CD4-positive, alpha-beta T cell treated with Interleukin-1 beta for 1 hour (primary cell): ENCODE measurements at regions not wholly inside any gene's neighbourhood (a gene's known extent, or its start where the extent isn't known, plus 50 kb on each side); places are given as distances from the start of the nearest gene placed in this dataset.

Experiments
- DNase-seq, 2 donors: peaks; one replicate each; pipeline ENCODE4 v3.0.0-alpha.2; 2020 to 2022

DNA sequence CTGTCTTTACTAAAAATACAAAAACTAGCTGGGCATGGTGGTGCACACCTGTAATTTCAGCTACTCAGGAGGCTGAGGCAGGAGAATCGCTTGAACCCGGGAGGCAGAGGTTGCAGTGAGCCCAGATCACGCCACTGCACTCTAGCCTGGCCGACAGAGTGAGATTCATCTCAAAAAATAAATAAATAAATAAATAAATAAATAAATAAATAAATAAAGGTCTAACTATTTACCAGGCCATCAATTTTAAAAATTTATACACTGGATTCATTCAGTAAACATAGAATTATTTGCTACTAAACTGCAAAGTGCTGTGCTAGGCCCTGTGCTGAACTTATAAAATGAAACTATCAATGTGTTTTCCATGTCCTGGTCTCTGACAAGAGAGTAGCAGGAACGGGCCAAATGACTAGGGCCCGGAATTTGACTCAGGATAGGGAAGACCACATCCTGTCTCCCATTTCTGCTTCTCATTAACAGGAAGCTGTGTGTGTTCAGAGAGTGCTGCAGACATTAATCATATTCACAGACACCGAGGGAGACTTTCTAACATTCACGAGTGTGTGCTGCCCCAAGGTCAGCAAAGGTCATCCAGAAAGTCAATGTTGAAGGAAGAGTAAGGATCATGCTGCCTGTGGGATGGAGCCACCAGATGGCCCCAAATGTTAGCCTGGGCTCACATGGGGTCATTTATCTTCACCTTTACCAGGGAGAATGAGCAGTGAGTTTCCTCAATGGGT, 95.8 kb downstream of the SPP2 start:
- no peak for DNase-seq

DNA sequence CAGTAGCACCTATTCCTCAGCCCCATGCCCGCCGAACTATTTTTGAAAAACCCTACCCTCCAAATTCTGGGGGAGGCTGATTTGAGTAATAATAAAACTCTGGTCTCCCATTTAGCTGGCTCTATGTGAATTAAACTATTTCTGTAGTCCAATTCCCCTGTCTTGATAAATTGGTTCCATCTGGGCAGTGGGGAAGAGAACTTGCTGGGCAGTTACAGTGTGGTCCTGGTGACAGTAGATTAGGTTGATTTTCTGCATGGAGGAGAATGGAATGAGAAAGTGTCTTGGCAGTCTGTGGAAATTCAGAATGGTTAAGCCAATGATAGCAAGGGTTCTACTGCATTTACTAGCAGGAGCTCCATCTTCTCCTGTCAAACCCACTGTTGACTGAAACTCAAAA, 95.0 kb downstream of the SPP2 start:
- no peak for DNase-seq

DNA sequence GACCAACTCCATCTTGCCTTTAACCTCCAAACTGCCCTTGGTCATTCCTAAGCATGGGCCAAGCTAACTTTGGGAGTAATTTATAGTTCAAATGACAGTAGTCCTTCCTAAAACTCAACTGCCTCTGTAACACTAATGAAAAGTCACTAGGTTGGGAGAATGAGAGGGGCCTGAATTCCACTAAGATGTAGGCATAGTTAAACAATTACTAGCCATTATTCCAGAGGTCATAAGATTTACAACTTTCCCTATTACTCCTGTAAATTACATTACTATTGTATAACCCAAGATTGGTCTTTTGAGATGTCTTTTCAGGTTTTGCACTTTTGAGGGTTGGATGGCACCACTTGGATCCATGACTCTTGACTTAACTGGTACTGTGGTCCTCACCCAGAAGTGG, 94.6 kb downstream of the SPP2 start:
- no peak for DNase-seq

DNA sequence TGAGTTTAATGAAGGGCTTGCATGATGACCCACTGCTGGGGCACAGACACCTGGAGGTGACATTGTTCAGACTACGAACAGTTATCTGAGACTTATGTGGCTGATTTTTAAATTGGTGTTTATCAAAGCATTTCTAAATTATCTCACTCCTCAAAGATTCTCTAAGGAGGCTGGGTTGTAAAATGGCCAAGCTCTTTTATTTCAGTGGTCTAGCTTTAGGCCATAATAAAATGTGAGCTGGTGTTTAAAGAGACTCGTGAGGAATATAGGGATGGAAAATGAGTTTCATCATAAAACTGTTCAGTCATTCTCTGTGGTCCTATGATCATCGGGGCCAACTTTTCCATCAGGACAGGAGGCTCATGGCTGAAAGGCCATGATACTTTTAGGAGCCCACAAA, 93.4 kb downstream of the SPP2 start:
- DNase-seq: no peak

DNA sequence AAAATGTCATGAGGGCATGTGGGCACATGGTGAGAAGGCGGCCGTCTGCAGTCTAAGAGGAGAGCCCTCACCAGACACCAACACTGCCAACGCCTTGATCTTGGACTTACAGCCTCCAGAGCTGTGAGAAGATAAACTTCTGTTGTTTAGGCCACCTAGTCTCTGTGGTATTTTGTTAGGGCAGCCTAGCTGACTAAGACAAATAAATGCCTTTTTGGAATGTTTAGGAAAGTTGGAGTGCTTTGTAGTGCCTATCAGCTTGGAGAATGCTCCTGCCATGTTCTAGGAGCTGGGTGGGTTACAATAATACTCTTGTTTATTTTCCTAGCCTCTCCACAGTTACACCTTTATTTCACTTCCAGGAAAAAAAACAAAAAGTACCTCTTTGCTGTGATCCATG, 92.0 kb downstream of the SPP2 start:
- no peak for DNase-seq

DNA sequence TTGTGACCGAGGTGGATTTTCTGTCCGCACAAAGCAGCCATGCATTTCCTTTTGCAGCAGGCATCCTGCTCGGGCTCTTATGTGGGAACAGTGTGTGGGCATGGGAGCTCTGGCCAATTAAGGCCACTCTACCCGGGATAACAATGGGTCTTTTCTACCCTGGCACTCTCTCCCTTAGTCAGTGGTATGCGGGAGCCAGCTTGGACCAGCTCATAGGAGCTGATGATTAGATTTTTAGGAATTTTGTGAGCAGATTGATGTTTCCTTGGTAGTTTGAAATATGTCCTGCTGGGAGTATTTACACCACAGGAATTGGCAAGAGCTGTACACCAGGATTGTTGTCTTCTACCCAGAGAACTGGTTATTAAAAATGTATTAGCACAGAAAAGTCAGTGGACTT, 89.3 kb downstream of the SPP2 start:
- DNase-seq: no peak

DNA sequence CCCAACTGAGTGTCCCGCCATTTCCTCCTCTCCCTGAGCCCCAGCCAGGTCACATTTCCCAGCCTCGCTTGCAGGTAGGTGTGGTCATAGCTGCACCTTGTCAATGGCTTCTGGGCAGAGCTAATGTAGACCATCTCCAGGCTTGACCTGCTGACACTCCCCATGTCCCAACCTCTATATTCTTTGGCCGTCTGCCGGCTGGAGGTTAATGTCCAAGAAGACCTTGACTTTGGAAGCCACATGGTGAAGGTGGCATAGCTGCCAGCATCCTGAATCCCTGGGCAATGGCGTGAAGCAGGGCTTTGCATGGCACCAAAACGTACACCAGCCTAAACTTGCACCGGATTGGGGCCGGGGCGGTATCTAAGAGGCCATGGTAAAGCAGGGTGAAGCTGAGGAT, 88.3 kb downstream of the SPP2 start:
- DNase-seq: no peak

DNA sequence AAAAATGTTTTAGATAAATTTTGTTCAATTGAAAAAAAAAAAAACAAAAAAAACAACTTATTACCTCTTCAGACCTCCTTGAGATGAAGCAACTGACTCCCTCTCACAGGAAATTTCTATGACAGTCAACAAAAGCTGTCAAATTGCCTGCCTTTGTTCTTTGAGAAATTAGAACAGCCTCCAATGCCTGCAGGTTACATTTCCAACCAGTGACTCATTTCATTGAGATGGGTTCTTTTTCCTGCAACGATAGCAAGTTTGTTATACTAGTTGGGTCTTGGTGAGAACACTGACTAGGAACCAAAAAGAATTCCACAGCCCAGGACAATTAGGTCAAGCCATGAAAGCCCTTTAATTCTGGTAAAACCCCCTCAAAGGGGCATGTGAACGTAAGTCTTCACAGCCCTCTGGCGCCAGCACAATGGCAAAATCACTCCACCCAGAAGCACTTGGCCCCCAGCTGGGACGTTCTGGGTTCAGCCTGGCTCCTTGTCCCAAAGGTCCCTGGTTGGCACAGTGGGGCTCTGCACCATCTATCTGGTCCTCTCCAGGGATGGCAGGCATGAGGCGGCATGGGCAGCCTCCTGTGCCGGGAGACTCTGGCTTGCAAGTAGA, 87.0 kb downstream of the SPP2 start:
- peak in 1 of 2 donors; percentile 26 for DNase-seq

DNA sequence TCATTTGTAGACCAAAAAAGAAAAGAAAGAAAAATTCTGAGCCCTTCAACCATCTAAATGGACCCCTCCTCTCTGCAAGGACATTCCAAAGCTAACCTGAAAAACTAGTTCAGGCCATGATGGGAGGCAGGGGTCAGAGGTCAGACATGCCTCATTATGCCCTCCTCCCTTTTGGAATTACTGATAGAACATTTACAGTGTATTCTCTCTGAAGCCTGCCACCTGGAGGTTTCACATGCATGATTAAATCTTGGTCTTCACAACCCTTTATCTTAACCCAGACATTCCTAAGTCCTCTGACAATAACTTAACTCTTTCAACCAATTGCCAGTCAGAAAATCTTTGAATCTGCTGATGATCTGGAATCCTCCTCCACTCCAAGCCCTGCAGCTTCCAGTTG, 86.0 kb downstream of the SPP2 start:
- DNase-seq: no peak

DNA sequence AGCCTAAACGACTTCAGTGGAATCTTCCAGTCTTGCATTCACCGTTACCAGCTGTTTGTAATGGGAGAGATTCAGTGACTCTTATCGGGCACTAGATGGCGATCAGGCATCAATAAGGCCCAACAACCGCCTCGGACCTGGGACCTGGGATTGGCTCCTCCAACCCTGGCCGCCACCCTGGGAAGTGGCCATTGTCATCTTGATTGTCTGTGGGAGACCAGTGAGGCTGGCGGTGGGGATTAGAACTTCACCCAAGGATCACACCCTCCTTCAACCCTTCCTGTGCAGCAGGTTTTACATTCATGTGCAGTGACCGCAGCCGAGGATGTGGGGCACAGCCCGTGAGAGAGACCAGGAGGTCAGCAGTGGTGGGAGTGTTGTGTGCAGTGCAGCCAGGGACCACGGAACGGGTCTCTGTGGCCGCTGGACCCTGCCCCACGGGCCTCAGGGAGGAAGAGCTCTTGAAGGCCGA, 85.3 kb downstream of the SPP2 start:
- peak; percentile 59 to 63 for DNase-seq

DNA sequence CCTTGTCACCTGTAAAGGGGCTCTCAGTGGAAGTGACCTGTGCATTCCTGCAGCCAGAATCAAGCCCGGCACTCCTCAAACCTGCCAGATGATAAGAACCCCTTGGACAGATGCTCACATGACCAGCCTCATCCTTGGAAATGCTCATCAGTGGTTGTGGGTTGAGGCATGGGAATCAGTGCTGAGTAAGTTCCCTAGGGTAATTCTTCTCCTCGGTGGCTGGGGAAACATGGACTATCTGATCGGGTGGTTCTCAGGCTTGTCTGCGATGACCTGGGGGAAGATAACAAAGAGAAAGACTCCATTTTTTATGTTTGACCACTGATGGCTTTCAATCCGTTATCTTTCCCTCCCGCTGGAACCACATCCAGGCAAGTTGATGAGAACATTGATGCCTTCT, 84.0 kb downstream of the SPP2 start:
- no peak for DNase-seq

DNA sequence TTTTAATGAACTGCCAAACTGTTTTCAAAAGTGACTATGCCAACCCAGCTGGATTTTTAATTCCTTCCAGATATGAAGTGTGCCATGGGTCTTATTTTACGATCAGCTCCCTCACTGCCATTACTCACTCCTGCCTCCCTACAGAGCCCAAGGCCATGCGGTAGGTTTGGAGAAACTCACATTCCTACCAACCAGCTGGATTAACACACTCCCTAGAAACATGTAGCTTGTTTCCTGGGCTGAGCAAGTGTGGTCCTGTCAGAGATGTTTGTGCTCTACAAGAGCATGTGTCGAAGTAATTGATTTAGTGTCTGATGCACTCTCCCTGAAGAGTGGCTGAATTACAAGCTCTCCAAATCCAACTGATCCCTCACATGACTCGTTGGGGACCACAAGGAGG, 82.5 kb downstream of the SPP2 start:
- no peak for DNase-seq

DNA sequence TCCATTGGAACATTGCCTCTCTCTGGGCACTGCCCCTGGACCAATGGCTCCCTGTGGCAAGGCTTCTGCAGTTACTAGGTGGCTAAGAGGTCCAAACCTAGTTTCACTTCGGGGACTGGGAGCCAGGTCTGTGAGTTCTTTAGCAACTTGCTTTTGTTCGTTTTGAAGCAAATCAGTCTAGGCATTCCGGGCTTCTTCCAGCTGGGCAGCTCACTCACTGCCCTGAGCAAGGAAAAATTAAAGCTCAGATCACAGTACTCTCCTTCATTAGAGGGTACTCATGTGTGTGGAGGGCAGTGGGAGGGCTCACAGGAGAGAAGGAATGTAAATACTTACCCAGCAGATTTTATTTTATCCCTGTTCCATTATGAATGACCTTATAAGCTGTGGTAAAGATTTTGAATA, 80.3 kb downstream of the SPP2 start:
- no peak for DNase-seq

DNA sequence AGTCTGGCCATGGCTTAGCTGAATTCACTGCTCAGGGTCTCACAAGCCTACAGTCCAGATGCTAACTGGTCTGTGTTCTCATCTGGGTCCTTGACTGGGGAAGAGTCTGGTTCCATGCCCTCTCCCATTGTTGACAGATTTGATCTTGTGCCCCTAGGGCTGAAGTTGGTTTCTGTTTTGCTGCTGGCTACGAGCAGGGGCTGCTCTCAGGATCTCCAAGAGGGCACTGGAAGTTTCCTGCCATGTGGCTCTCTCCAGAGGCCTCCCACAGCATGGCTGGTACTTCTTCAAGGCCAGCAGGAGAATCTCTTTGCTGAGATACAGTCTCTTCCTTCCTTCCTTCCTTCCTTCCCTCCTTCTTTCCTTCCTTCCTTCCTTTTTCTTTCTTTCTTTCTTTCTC, 78.1 kb downstream of the SPP2 start:
- no peak for DNase-seq
